CD4-positive, alpha-beta T cell treated with Interleukin-4 for 1 hour (primary cell): ENCODE measurements at regions not wholly inside any gene's neighbourhood (a gene's known extent, or its start where the extent isn't known, plus 50 kb on each side); places are given as distances from the start of the nearest gene placed in this dataset.
"Not testable (repeated sequence)": the region's sequence is repeated elsewhere in the genome, so short reads cannot be mapped to it uniquely, and the experiment has no call there.

Experiments used
- DNase-seq, 2 donors: peaks; one replicate each; pipeline ENCODE4 v3.0.0-alpha.2; 2020 to 2022

- no peak for DNase-seq
Observed at GRCh38 chr18:43893001-43893637, 615.8 kb upstream of the SYT4 start.

- DNase-seq, result no peak
Observed at GRCh38 chr18:43904209-43904837, 627.0 kb upstream of the SYT4 start.

GRCh38 chr18:43914018-43914417 lies 636.7 kb upstream of the SYT4 start:
- no peak for DNase-seq

GRCh38 chr18:43916984-43917383 lies 639.7 kb upstream of the SYT4 start:
- no peak for DNase-seq

- DNase-seq, result no peak
Observed at GRCh38 chr18:43917520-43917919, 640.2 kb upstream of the SYT4 start.

- no peak for DNase-seq
Observed at GRCh38 chr18:43919551-43919950, 642.3 kb upstream of the SYT4 start.

GRCh38 chr18:43931439-43931838 lies 654.1 kb upstream of the SYT4 start:
- no peak for DNase-seq

- no peak for DNase-seq
Observed at GRCh38 chr18:43932140-43932539, 654.9 kb upstream of the SYT4 start.

- no peak for DNase-seq
Observed at GRCh38 chr18:43933177-43933576, 655.9 kb upstream of the SYT4 start.

- no peak for DNase-seq
Observed at GRCh38 chr18:43934322-43934721, 657.0 kb upstream of the SYT4 start.

- no peak for DNase-seq
Observed at GRCh38 chr18:43934781-43935471, 657.6 kb upstream of the SYT4 start.

GRCh38 chr18:43936176-43936575 lies 658.9 kb upstream of the SYT4 start:
- DNase-seq, result no peak

GRCh38 chr18:43949291-43949690 lies 672.0 kb upstream of the SYT4 start:
- DNase-seq, result no peak

- no peak for DNase-seq
Observed at GRCh38 chr18:43950062-43950461, 672.8 kb upstream of the SYT4 start.

GRCh38 chr18:43952398-43952797 lies 675.1 kb upstream of the SYT4 start:
- DNase-seq, result no peak

- DNase-seq, result no peak
Observed at GRCh38 chr18:43961722-43962121, 684.4 kb upstream of the SYT4 start.

- no peak for DNase-seq
Observed at GRCh38 chr18:43964666-43965065, 687.4 kb upstream of the SYT4 start.

- no peak for DNase-seq
Observed at GRCh38 chr18:43965691-43966090, 688.4 kb upstream of the SYT4 start.

GRCh38 chr18:43970656-43971055 lies 693.4 kb upstream of the SYT4 start:
- DNase-seq, result no peak

GRCh38 chr18:43978174-43978573 lies 700.9 kb upstream of the SYT4 start:
- no peak for DNase-seq

GRCh38 chr18:43982582-43982981 lies 698.1 kb upstream of the SETBP1 start:
- no peak for DNase-seq

GRCh38 chr18:43987061-43987460 lies 693.6 kb upstream of the SETBP1 start:
- DNase-seq, result not testable (repeated sequence)

- no peak for DNase-seq
Observed at GRCh38 chr18:43992741-43993140, 687.9 kb upstream of the SETBP1 start.

GRCh38 chr18:43994381-43994780 lies 686.3 kb upstream of the SETBP1 start:
- no peak for DNase-seq
